ENCODE measurements at regions not wholly inside any gene's neighbourhood (a gene's known extent, or its start where the extent isn't known, plus 50 kb on each side); places are given as distances from the start of the nearest gene placed in this dataset.

DNA sequence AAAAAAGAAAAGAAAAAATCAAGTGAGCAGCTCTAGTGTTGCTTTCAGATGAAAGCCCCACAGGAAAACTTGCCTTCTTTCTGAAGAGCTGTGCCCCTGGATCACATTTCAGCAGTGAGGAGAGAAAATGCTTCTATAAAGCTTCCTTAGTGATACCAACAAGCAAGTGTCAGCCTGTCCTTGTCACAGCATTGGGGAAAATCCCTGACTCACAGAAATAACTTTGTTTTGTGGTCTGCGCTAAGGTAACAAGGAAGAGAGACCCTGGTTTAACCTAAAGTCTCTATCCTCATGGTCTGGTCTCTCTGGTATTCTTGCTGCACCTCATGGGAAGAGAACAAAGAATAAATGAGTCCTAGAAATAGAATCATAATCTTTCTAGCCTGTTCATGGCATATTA lies 885.2 kb upstream of the SORCS1 start:
- TF ChIP-seq, protein P1, sequence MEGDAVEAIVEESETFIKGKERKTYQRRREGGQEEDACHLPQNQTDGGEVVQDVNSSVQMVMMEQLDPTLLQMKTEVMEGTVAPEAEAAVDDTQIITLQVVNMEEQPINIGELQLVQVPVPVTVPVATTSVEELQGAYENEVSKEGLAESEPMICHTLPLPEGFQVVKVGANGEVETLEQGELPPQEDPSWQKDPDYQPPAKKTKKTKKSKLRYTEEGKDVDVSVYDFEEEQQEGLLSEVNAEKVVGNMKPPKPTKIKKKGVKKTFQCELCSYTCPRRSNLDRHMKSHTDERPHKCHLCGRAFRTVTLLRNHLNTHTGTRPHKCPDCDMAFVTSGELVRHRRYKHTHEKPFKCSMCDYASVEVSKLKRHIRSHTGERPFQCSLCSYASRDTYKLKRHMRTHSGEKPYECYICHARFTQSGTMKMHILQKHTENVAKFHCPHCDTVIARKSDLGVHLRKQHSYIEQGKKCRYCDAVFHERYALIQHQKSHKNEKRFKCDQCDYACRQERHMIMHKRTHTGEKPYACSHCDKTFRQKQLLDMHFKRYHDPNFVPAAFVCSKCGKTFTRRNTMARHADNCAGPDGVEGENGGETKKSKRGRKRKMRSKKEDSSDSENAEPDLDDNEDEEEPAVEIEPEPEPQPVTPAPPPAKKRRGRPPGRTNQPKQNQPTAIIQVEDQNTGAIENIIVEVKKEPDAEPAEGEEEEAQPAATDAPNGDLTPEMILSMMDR (IDR thresholded peaks at IDR 0.05 in 2 of 3, conservative IDR thresholded peaks at IDR 0.05 in 1 of 3; ENCODE audit: borderline replicate concordance in 1 of 3, insufficient read depth in 1 of 3, low read depth in 2 of 3, low read length in 2 of 3), result no peak
- no peak for TF ChIP-seq POLR2A (IDR thresholded peaks at IDR 0.05; ENCODE audit: borderline replicate concordance, extremely low read depth, insufficient read depth, insufficient read length)
- TF ChIP-seq EZH2 (IDR thresholded peaks at IDR 0.05), result no peak
- TF ChIP-seq, protein P2, sequence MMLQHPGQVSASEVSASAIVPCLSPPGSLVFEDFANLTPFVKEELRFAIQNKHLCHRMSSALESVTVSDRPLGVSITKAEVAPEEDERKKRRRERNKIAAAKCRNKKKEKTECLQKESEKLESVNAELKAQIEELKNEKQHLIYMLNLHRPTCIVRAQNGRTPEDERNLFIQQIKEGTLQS (IDR thresholded peaks at IDR 0.05), result no peak
- TF ChIP-seq, protein P3, sequence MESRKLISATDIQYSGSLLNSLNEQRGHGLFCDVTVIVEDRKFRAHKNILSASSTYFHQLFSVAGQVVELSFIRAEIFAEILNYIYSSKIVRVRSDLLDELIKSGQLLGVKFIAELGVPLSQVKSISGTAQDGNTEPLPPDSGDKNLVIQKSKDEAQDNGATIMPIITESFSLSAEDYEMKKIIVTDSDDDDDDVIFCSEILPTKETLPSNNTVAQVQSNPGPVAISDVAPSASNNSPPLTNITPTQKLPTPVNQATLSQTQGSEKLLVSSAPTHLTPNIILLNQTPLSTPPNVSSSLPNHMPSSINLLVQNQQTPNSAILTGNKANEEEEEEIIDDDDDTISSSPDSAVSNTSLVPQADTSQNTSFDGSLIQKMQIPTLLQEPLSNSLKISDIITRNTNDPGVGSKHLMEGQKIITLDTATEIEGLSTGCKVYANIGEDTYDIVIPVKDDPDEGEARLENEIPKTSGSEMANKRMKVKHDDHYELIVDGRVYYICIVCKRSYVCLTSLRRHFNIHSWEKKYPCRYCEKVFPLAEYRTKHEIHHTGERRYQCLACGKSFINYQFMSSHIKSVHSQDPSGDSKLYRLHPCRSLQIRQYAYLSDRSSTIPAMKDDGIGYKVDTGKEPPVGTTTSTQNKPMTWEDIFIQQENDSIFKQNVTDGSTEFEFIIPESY (IDR thresholded peaks at IDR 0.05; ENCODE audit: extremely low read depth, insufficient replicate concordance, low read length), result no peak

Measured in HCT116 (cell line).